IPS DF 4.7 (cell line): ENCODE measurements at regions not wholly inside any gene's neighbourhood (a gene's known extent, or its start where the extent isn't known, plus 50 kb on each side); places are given as distances from the start of the nearest gene placed in this dataset.

Source experiments
- DNase-seq: peaks from one replicate; pipeline ENCODE4 v3.0.0-alpha.2; 2013; ENCODE audit warnings: low spot score; ENCODE audit errors: extremely low read depth

GRCh38 chr2:240208631-240209211 lies 68.3 kb upstream of the OTOS start:
- no peak for DNase-seq

GRCh38 chr2:240209493-240209892 lies 69.0 kb upstream of the OTOS start:
- no peak for DNase-seq

- no peak for DNase-seq
These were observed 69.9 kb upstream of the OTOS start for GRCh38 chr2:240210198-240210965.

- DNase-seq: no peak
These were observed 70.6 kb upstream of the OTOS start for GRCh38 chr2:240211096-240211495.

GRCh38 chr2:240211598-240212424 lies 71.4 kb upstream of the OTOS start:
- DNase-seq: no peak

GRCh38 chr2:240212425-240213225 lies 72.2 kb upstream of the OTOS start:
- DNase-seq: no peak

- DNase-seq: no peak
These were observed 72.7 kb upstream of the OTOS start for GRCh38 chr2:240213226-240213475.

- no peak for DNase-seq
These were observed 73.3 kb upstream of the OTOS start for GRCh38 chr2:240213476-240214421.

- DNase-seq: no peak
These were observed 74.6 kb upstream of the OTOS start for GRCh38 chr2:240214790-240215675.

- no peak for DNase-seq
These were observed 75.2 kb upstream of the OTOS start for GRCh38 chr2:240215676-240216051.

GRCh38 chr2:240216167-240216566 lies 75.7 kb upstream of the OTOS start:
- DNase-seq: no peak

- DNase-seq: no peak
These were observed 77.2 kb upstream of the OTOS start for GRCh38 chr2:240217431-240218301.

GRCh38 chr2:240219208-240219890 lies 78.9 kb upstream of the OTOS start:
- no peak for DNase-seq

GRCh38 chr2:240220371-240220770 lies 79.9 kb upstream of the OTOS start:
- no peak for DNase-seq

GRCh38 chr2:240223631-240224030 lies 83.2 kb upstream of the OTOS start:
- DNase-seq: no peak

- no peak for DNase-seq
These were observed 84.2 kb upstream of the OTOS start for GRCh38 chr2:240224676-240225075.

GRCh38 chr2:240225131-240225530 lies 84.7 kb upstream of the OTOS start:
- no peak for DNase-seq
